Kidney (tissue), 13 donors: ENCODE measurements at regions not wholly inside any gene's neighbourhood (a gene's known extent, or its start where the extent isn't known, plus 50 kb on each side); places are given as distances from the start of the nearest gene placed in this dataset.

ENCODE experiments used
- DNase-seq, 5 donors: peaks; one replicate each; pipeline ENCODE4 v3.0.0-alpha.2; 2013 to 2020
- FAIRE-seq: peaks from 2 replicates; lab custom pipeline; 2012; peaks lifted over from hg19 to GRCh38; lab: Jason Lieb, UNC
- H3K27ac ChIP-seq, 2 donors: one replicate each; pipeline ENCODE4 v1.7.0; 2013; ENCODE audit warnings: low read depth in 2 of 2, low read length in 2 of 2, inconsistent platforms in 1 of 2
- H3K27me3 ChIP-seq: one replicate; pipeline ENCODE4 v1.7.1; 2013; ENCODE audit warnings: low read length, inconsistent platforms; ENCODE audit not compliant: control insufficient read depth, insufficient read depth
- H3K36me3 ChIP-seq, 3 donors: one replicate each; pipeline versions ENCODE4 v1.7.0 to v1.7.1; 2013; ENCODE audit warnings: low read length in 3 of 3, control low read depth in 1 of 3, inconsistent platforms in 1 of 3; ENCODE audit not compliant: insufficient read depth in 3 of 3, control insufficient read depth in 2 of 3
- H3K4me1 ChIP-seq, 3 donors: one replicate each; pipeline versions ENCODE4 v1.7.0 to v1.7.1; 2013; ENCODE audit warnings: low read length in 3 of 3, inconsistent platforms in 1 of 3, low read depth in 1 of 3; ENCODE audit not compliant: control insufficient read depth in 2 of 3, insufficient read depth in 2 of 3
- H3K4me3 ChIP-seq, 3 donors: one replicate each; pipeline versions ENCODE4 v1.7.0 to v1.8.1; 2013; ENCODE audit warnings: low read length in 3 of 3, control low read depth in 1 of 3, inconsistent platforms in 1 of 3
- H3K9ac ChIP-seq, 3 donors: one replicate each; pipeline versions ENCODE4 v1.7.0 to v1.7.1; 2013; ENCODE audit warnings: low read length in 3 of 3, control low read depth in 1 of 3, inconsistent platforms in 1 of 3
- H3K9me3 ChIP-seq, 3 donors: one replicate each; pipeline versions ENCODE4 v1.7.0 to v1.7.1; 2013; ENCODE audit warnings: low read length in 3 of 3, control low read depth in 1 of 3, inconsistent platforms in 1 of 3; ENCODE audit not compliant: control insufficient read depth in 2 of 3, insufficient read depth in 1 of 3
- intact Hi-C: fragments of 100-400 bp; cut with DNase I; formaldehyde crosslinking; loops from one replicate; pipeline ENCODE4 v1.11.1; 2022
- TF ChIP-seq, protein P1 (sequence below): IDR thresholded peaks from 3 replicates; pipeline ENCODE4 v1.5.1; 2012; ENCODE audit warnings: mild to moderate bottlenecking, moderate library complexity, borderline replicate concordance; ENCODE audit not compliant: insufficient read depth; ENCODE audit errors: extremely low read depth
- donor health status: control.
- donor health status: control.
- donor health status: control.
- donor health status: control.
- donor health status: control.
- donor health status: DM: yes; HTN: yes; CAD: no.
- donor health status: Normal renal cell carcinoma (clear cell type).

DNA sequence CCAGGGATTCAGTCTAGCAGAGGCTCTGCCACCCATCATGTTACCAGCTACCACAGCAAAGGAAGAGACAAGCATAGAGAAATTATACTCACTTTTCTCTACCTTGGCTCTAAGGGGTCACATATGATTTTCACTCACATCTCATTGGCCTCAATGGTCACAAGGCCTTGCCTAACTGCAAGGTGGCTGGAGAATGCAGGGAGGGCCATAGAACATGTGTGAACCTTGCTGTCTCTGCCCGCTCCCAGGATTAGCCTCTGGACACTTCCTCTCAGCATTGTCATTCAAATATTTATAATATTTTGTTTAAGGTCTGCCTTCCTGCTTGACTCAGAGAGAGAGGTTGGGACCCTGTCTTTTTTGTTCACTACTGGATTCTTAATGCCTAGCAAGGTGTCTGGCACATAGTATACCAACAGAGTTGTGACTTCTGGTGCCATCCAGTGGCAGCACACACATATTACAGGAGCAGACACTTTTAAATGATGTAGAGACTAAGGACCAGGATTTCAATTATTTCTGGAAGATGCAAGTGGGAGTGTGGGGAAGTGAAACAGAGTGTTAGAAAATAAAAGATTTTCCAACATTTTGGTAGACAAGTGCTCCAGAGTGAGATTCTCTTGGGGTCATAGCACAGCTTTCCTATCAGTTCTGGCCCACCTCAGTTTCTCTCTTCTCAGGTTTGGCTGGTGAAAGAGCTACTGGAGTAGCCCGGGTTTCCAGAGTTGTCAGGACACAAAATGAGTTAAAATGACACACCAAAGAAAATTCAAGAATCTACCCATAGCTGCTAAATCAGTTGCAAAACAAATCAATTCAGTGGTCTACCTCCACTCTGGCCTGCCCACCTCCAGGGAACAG is 119.0 kb upstream of the RASGRP1 start:
- no peak overlapping the region for H3K9ac ChIP-seq
- no peaks in the 10 kb centered on the region for H3K27me3 ChIP-seq
- FAIRE-seq (peak; percentile 6), DNase-seq (peak in 3 of 5 donors; percentile 61 to 77 (median 72))
- intact Hi-C loops = loop anchor here (10.0 kb wide), 1 partner anchor 209 kb away; no protein-coding TSS in a partner anchor
- H3K4me3 ChIP-seq = no peak overlapping the region
- TF ChIP-seq, protein P1, sequence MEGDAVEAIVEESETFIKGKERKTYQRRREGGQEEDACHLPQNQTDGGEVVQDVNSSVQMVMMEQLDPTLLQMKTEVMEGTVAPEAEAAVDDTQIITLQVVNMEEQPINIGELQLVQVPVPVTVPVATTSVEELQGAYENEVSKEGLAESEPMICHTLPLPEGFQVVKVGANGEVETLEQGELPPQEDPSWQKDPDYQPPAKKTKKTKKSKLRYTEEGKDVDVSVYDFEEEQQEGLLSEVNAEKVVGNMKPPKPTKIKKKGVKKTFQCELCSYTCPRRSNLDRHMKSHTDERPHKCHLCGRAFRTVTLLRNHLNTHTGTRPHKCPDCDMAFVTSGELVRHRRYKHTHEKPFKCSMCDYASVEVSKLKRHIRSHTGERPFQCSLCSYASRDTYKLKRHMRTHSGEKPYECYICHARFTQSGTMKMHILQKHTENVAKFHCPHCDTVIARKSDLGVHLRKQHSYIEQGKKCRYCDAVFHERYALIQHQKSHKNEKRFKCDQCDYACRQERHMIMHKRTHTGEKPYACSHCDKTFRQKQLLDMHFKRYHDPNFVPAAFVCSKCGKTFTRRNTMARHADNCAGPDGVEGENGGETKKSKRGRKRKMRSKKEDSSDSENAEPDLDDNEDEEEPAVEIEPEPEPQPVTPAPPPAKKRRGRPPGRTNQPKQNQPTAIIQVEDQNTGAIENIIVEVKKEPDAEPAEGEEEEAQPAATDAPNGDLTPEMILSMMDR = peak; percentile 79
- no peaks in the 10 kb centered on the region for H3K9me3 ChIP-seq
- no peaks in the 10 kb centered on the region for H3K4me1 ChIP-seq
- no peaks in the 10 kb centered on the region for H3K36me3 ChIP-seq
- H3K27ac ChIP-seq = no peak overlapping the region

DNA sequence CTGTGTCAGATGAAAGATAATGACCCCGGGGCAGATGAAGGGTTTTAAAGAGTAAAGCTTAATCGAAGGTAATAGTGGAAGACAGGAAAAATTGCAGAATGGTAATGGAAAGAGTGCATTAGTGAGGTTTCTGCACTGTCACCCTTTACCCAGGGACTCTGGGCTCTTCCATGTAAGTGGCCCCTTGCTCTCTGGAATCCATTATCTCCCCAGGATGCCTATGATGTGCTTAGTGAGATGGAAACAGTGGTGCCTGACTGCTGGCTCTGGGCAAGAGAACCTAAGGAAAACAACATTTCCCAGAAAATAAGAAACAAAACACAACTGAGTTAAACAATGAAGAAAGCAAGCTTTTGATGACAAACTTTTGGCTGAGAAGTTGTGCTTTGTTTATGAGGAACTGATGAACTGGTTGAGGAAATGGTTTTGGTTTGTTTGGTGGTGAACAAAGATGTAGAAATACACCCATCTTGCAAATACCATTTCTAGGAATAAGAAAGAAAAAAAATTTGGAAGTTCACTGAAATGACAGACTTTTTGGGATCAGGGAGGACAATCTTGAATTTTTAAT is 119.9 kb upstream of the RASGRP1 start:
- intact Hi-C loops = loop anchor here (10.0 kb wide), 1 partner anchor 210 kb away; no protein-coding TSS in a partner anchor
- DNase-seq (no peak), FAIRE-seq (no peak)
- no peak overlapping the region for H3K9ac ChIP-seq
- no peaks in the 10 kb centered on the region for H3K27me3 ChIP-seq
- H3K4me1 ChIP-seq = no peaks in the 10 kb centered on the region
- H3K36me3 ChIP-seq = no peaks in the 10 kb centered on the region
- no peaks in the 10 kb centered on the region for H3K9me3 ChIP-seq
- no peak overlapping the region for H3K4me3 ChIP-seq
- TF ChIP-seq, protein P1 = no peak
- H3K27ac ChIP-seq = no peak overlapping the region

DNA sequence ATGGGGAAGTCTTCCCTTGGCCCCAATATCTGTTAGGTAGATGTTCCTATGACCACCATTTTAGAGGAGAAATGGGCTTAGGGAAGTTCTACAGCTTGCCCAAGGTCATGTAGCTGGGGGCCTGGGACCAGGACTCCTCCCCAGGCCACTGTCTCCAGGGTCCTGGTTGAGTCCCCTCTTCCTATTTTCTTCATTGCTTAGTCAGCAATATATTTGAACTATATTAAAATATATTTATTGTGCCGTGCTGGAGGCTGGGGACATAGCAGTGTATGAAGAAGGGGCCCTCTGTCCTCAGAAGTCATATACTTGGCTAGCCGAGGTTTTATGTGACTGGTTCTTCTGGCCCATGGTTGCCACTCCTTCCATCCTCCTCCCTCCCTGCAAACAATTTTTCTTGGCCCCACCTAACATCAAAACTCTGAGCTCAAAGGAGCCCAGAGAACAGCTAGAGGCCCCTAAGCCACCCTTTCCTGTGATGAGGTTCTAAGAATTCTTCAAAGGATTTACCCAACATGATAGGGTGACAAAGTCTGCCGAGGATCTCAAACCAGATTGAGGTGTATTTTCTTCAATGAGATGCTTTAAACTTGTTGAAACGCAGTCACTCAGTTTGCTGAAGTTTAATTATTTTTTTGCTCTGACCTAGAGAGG is 121.2 kb upstream of the RASGRP1 start:
- intact Hi-C loops = loop anchor here (10.0 kb wide), 1 partner anchor 211 kb away; no protein-coding TSS in a partner anchor
- no peaks in the 10 kb centered on the region for H3K4me1 ChIP-seq
- TF ChIP-seq, protein P1 = no peak
- no peaks in the 10 kb centered on the region for H3K36me3 ChIP-seq
- no peaks in the 10 kb centered on the region for H3K9me3 ChIP-seq
- no peak overlapping the region for H3K4me3 ChIP-seq
- H3K27ac ChIP-seq = no peak overlapping the region
- H3K9ac ChIP-seq = no peak overlapping the region
- no peaks in the 10 kb centered on the region for H3K27me3 ChIP-seq
- DNase-seq (no peak), FAIRE-seq (no peak)
